ENCODE measurements at regions not wholly inside any gene's neighbourhood (a gene's known extent, or its start where the extent isn't known, plus 50 kb on each side); places are given as distances from the start of the nearest gene placed in this dataset.

- H3K4me3 ChIP-seq (ENCODE audit: low read length) = no peak overlapping the region
Measured at GRCh38 chr9:90948156-90948555, 146.5 kb downstream of the SYK start.

GRCh38 chr9:90950600-90950999, 149.0 kb downstream of the SYK start:
- TF ChIP-seq ZNF274 (IDR thresholded peaks at IDR 0.05; ENCODE audit: low read depth, low read length) = no peak

More at GRCh38 chr9:90948156-90948555, 146.5 kb downstream of the SYK start:
- no peak for TF ChIP-seq ZNF274 (IDR thresholded peaks at IDR 0.05; ENCODE audit: low read depth, low read length)

GRCh38 chr9:90953200-90953599, 151.6 kb downstream of the SYK start:
- no peak overlapping the region for H3K4me3 ChIP-seq (ENCODE audit: low read length)
- no peak for TF ChIP-seq ZNF274 (IDR thresholded peaks at IDR 0.05; ENCODE audit: low read depth, low read length)

More at GRCh38 chr9:90950600-90950999, 149.0 kb downstream of the SYK start:
- no peak overlapping the region for H3K4me3 ChIP-seq (ENCODE audit: low read length)

- no peak overlapping the region for H3K4me3 ChIP-seq (ENCODE audit: low read length)
- no peak for TF ChIP-seq ZNF274 (IDR thresholded peaks at IDR 0.05; ENCODE audit: low read depth, low read length)
Measured at GRCh38 chr9:90953805-90954204, 152.2 kb downstream of the SYK start.

GRCh38 chr9:90956026-90956810, 154.6 kb downstream of the SYK start:
- no peak for TF ChIP-seq ZNF274 (IDR thresholded peaks at IDR 0.05; ENCODE audit: low read depth, low read length)
- no peak overlapping the region for H3K4me3 ChIP-seq (ENCODE audit: low read length)

- no peak overlapping the region for H3K4me3 ChIP-seq (ENCODE audit: low read length)
- TF ChIP-seq ZNF274 (IDR thresholded peaks at IDR 0.05; ENCODE audit: low read depth, low read length) = no peak
Measured at GRCh38 chr9:90958328-90958727, 156.7 kb downstream of the SYK start.

- no peak overlapping the region for H3K4me3 ChIP-seq (ENCODE audit: low read length)
- no peak for TF ChIP-seq ZNF274 (IDR thresholded peaks at IDR 0.05; ENCODE audit: low read depth, low read length)
Measured at GRCh38 chr9:90960941-90961340, 159.3 kb downstream of the SYK start.

- no peak overlapping the region for H3K4me3 ChIP-seq (ENCODE audit: low read length)
- no peak for TF ChIP-seq ZNF274 (IDR thresholded peaks at IDR 0.05; ENCODE audit: low read depth, low read length)
Measured at GRCh38 chr9:90961375-90961774, 159.8 kb downstream of the SYK start.

GRCh38 chr9:90964101-90965020, 162.7 kb downstream of the SYK start:
- no peak overlapping the region for H3K4me3 ChIP-seq (ENCODE audit: low read length)

DNA sequence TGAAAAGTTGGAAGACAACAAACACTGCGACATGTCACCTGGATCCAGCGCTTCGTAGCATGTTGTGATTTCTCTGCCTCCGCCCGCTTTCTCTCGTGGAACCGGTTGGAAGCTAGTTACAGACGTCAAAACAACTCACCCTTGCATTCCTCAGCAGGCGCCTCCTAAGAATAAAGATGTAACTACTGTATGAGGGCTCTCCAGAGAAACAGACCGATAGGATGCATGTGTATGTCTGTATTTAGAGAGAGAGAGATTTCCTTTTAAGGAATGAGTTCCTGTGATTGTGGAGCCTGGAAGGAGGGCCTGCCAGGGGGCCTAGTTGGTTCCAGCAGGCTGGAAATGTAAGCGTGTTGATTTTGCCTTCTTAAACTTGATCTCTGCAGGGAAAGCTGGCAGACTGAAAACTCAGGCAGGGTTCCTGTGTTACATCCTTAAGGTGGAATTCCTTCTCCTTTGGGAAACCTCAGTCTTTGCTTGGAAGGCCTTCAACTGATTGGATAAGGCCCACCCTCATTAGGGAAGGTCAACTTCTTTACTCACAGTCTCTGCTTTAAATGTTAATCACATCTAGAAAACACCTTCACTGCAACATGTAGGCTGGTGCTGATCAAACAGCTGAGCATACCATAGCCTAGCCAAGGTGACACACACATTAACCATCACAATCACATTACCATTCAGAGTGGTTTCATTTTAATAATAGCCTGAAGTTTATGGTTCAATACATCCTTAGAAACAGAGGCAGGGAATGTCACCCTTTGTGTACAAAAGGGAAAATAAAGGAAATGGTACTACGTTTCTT, 163.8 kb downstream of the SYK start:
- TF ChIP-seq ZNF274 (IDR thresholded peaks at IDR 0.05; ENCODE audit: low read depth, low read length) = no peak
- no peak overlapping the region for H3K4me3 ChIP-seq (ENCODE audit: low read length)

More at GRCh38 chr9:90964101-90965020, 162.7 kb downstream of the SYK start:
- no peak for TF ChIP-seq ZNF274 (IDR thresholded peaks at IDR 0.05; ENCODE audit: low read depth, low read length)

DNA sequence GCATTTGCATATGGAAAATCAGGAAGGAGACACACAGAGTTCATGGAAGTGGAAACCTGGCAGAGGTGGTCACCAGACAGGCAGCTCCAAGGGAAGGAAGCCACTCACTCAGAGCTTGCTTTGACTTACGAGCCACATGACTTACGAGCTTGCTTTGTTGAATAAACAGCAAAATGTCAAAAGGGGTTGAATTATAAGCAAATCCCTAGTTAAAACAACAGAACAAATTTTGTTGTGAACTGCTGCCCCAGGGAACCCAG, 164.3 kb downstream of the SYK start:
- H3K4me3 ChIP-seq (ENCODE audit: low read length) = no peak overlapping the region
- TF ChIP-seq ZNF274 (IDR thresholded peaks at IDR 0.05; ENCODE audit: low read depth, low read length) = no peak

DNA sequence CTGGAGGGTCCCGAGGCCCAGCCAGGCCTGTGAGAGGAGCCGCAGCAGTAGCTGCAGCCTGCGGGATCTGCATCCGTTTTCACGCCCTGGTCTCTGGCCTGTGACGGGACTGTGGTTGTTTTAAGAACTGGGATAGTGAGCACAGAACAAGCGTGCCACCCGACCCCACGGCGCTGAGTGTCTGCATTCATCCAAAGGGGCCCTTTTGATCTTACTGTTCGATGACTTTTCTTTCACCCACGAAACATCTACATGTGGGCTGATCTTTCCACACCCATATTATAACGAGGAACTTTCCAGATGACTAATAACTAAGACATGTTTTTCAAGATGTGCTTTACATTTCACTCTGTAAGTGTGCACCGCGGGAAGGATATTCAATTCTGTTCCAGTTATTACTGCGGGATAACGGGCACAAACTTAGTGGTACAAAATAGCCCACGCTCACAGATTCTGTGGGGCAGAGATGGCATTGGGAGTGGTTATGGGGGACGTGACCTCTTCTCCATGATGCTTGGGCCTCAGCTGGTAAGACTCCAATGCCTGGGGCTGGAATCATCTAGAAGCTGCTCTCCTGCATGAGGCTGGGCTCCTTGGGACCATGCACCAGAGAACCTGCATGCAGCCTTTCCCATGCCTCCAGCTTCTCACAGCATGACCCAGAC, 165.0 kb downstream of the SYK start:
- H3K4me3 ChIP-seq (ENCODE audit: low read length) = no peak overlapping the region
- no peak for TF ChIP-seq ZNF274 (IDR thresholded peaks at IDR 0.05; ENCODE audit: low read depth, low read length)

DNA sequence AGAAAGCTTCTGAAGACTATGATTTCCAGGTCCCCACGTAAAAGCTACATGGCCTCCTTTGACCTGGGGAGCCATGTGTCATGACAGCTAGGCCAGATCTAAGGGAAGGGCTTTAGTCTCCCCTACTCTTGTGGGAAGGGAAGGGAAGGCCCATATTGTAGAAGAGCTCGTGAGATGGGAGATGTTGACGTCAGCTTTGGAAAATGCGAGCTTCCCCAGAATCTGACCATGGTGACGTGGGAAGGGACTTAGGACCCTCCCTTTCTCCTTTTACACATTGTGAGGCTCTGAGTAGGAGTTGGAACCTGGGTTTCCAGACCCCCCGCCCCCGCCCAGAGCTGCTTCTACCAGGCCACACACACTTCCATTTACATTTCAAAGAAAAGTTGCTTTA, 165.5 kb downstream of the SYK start:
- H3K4me3 ChIP-seq (ENCODE audit: low read length) = no peak overlapping the region
- TF ChIP-seq ZNF274 (IDR thresholded peaks at IDR 0.05; ENCODE audit: low read depth, low read length) = no peak

Data from GM08714 (cell line).